Smooth muscle cell (in vitro differentiated cells): ENCODE measurements at regions not wholly inside any gene's neighbourhood (a gene's known extent, or its start where the extent isn't known, plus 50 kb on each side); places are given as distances from the start of the nearest gene placed in this dataset.

Experiments
- DNase-seq: peaks from one replicate; lab custom pipeline; 2025; ENCODE audit not compliant: unreplicated experiment; lab: John Stamatoyannopoulos, UW
- H2AFZ ChIP-seq: fragments of 200-600 bp; sonication (generic); 2 replicates; pipeline ENCODE4 v1.6.0; 2016; ENCODE audit warnings: antibody characterized with exemption, low read depth, mild to moderate bottlenecking
- H3F3A ChIP-seq: fragments of 200-600 bp; sonication (generic); 2 replicates; pipeline ENCODE4 v1.6.0; 2017; ENCODE audit warnings: antibody characterized with exemption, low read depth
- H3K27ac ChIP-seq: fragments of 200-600 bp; sonication (generic); 2 replicates; pipeline ENCODE4 v1.5.1; 2016; ENCODE audit warnings: low read depth, mild to moderate bottlenecking
- H3K27me3 ChIP-seq: fragments of 200-600 bp; sonication (generic); 2 replicates; pipeline ENCODE4 v1.6.1; 2016; ENCODE audit warnings: low read depth, mild to moderate bottlenecking
- H3K36me3 ChIP-seq: fragments of 200-600 bp; sonication (generic); 2 replicates; pipeline ENCODE4 v1.5.1; 2016; ENCODE audit warnings: low read depth
- H3K4me1 ChIP-seq: fragments of 200-600 bp; sonication (generic); 2 replicates; pipeline ENCODE4 v1.5.1; 2016; ENCODE audit warnings: low read depth
- H3K4me2 ChIP-seq: fragments of 200-600 bp; sonication (generic); 2 replicates; pipeline ENCODE4 v1.6.0; 2016; ENCODE audit warnings: mild to moderate bottlenecking
- H3K4me3 ChIP-seq: fragments of 200-600 bp; sonication (generic); 2 replicates; pipeline ENCODE4 v1.5.1; 2016; ENCODE audit warnings: mild to moderate bottlenecking
- H3K79me2 ChIP-seq: fragments of 200-600 bp; sonication (generic); 2 replicates; pipeline ENCODE4 v1.6.0; 2016; ENCODE audit warnings: low read depth, mild to moderate bottlenecking
- H3K9ac ChIP-seq: fragments of 200-600 bp; sonication (generic); 2 replicates; pipeline ENCODE4 v1.6.0; 2016; ENCODE audit warnings: low read depth
- H3K9me3 ChIP-seq: fragments of 200-600 bp; sonication (generic); replicated peaks from 2 replicates; pipeline ENCODE4 v1.5.1; 2016; ENCODE audit warnings: low read depth
- H4K20me1 ChIP-seq: fragments of 200-600 bp; sonication (generic); 2 replicates; pipeline ENCODE4 v1.6.0; 2016; ENCODE audit warnings: low read depth
- WGBS: methylation state at CpG from one replicate; pipeline ENCODE4 v1.1.7; 2016; ENCODE audit warnings: low lambda C conversion rate; 5-methylcytosine and 5-hydroxymethylcytosine counted together
- TF ChIP-seq, protein P1 (sequence below): fragments of 200-600 bp; sonication (generic); IDR thresholded peaks from 2 replicates; pipeline ENCODE4 v1.5.1; 2017; ENCODE audit warnings: borderline replicate concordance, mild to moderate bottlenecking, antibody characterized with exemption; ENCODE audit not compliant: insufficient read depth, poor library complexity, severe bottlenecking

DNA sequence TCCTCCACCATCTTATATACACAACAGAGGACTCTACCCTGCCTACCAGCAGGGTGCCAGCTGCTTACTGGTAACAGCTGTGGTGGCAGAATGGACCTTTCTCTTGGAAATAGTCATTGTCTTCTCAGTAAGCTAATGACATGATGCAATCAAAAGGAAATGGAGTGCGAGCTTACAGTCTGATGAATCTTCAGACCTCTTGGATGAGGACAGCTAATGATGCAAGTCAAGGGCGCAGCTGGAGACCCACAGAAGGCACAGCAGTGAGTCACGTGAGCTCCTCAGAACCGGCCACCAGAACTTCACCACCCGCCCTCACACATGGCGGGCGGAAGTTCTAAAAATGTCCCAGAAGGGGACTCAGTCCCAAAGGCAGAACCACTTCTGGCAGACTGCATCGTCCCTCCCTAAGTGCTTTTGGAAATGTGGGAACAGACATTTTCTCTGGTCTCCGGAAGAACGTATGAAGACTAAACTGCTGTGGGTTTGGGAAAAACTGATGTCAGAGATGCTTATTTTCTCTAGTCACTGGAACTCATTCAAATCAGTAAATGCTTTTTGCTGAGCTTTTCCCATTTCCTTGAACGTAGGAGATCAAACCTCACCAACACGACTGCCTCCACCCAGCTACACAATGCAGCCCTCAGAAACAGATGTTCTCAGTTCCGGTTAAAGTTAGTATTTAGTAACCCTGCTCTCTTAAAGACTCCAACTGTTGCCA, 96.4 kb downstream of the FAS start:
- Histone ChIP-seq H3K27me3 (no peaks in the 10 kb centered on the region), H3K9ac (no peak overlapping the region), H3K36me3 (no peaks in the 10 kb centered on the region), H3K4me3 (no peak overlapping the region), H3K4me2 (no peak overlapping the region), H3K79me2 (no peaks in the 10 kb centered on the region), H3F3A (no peaks in the 10 kb centered on the region), H4K20me1 (no peaks in the 10 kb centered on the region), H3K4me1 (peaks cover 3% of the 10 kb centered on the region), H3K9me3 (no peaks in the 10 kb centered on the region), H3K27ac (no peak overlapping the region), H2AFZ (no peak overlapping the region)
- DNase-seq: no peak
- 74% methylated on average over 13 of the region's 13 CpGs for WGBS
- TF ChIP-seq, protein P1, sequence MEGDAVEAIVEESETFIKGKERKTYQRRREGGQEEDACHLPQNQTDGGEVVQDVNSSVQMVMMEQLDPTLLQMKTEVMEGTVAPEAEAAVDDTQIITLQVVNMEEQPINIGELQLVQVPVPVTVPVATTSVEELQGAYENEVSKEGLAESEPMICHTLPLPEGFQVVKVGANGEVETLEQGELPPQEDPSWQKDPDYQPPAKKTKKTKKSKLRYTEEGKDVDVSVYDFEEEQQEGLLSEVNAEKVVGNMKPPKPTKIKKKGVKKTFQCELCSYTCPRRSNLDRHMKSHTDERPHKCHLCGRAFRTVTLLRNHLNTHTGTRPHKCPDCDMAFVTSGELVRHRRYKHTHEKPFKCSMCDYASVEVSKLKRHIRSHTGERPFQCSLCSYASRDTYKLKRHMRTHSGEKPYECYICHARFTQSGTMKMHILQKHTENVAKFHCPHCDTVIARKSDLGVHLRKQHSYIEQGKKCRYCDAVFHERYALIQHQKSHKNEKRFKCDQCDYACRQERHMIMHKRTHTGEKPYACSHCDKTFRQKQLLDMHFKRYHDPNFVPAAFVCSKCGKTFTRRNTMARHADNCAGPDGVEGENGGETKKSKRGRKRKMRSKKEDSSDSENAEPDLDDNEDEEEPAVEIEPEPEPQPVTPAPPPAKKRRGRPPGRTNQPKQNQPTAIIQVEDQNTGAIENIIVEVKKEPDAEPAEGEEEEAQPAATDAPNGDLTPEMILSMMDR: no peak

DNA sequence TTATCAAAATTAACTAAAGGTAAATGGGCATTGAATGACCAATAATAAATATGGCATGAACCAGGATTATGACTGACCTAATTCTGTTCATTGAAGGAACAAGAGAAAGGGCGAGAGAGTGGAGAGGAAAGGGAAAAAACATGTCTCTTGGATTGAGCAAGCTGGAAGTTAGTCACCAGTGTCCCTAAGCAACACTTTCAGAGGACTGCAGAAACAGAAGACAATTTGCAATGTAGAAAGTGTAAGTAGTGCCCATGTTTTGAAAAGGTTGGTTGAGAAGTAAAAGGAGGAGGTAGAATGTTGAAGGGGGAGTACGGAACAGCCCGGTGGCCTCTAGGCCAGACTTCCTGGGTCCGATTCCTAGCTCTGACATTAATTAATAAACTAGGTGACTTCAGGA, 94.6 kb downstream of the FAS start:
- TF ChIP-seq, protein P1: no peak
- Histone ChIP-seq H2AFZ (peak overlapping the region; percentile 5), H3F3A (no peaks in the 10 kb centered on the region), H3K79me2 (no peaks in the 10 kb centered on the region), H3K27me3 (no peaks in the 10 kb centered on the region), H3K9ac (no peak overlapping the region), H3K36me3 (no peaks in the 10 kb centered on the region), H4K20me1 (no peaks in the 10 kb centered on the region), H3K9me3 (no peaks in the 10 kb centered on the region), H3K27ac (no peak overlapping the region), H3K4me1 (peaks cover 3% of the 10 kb centered on the region), H3K4me2 (no peak overlapping the region), H3K4me3 (no peak overlapping the region)
- DNase-seq: no peak
- whole genome bisulfite sequencing: 94% methylated on average over 4 of the region's 4 CpGs

DNA sequence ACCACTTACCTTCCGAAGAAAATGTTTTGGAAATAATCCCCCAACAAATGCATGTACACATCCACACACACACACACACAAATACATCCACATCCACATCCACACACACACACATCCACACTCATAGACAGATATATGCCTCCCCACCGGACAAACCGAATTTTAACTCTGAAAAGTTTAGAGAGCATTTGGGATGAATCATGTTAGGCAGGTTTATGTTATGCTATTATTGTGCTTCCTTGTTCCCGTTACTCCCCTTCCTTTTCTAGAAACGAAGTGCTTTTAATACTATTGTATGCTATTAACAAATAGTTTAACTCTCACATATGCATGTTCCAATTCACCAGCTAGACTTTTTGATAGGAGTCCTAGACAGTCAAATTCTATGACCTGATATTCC, 91.5 kb downstream of the FAS start:
- Histone ChIP-seq H3K4me3 (no peak overlapping the region), H3K27ac (no peak overlapping the region), H3K79me2 (no peaks in the 10 kb centered on the region), H3K9ac (no peak overlapping the region), H3K4me1 (peaks cover 3% of the 10 kb centered on the region), H3K36me3 (no peaks in the 10 kb centered on the region), H4K20me1 (no peaks in the 10 kb centered on the region), H2AFZ (no peak overlapping the region), H3K9me3 (no peaks in the 10 kb centered on the region), H3K27me3 (no peaks in the 10 kb centered on the region), H3K4me2 (no peak overlapping the region), H3F3A (no peaks in the 10 kb centered on the region)
- TF ChIP-seq, protein P1: no peak
- no peak for DNase-seq
- WGBS: 91% methylated on average over 5 of the region's 5 CpGs

DNA sequence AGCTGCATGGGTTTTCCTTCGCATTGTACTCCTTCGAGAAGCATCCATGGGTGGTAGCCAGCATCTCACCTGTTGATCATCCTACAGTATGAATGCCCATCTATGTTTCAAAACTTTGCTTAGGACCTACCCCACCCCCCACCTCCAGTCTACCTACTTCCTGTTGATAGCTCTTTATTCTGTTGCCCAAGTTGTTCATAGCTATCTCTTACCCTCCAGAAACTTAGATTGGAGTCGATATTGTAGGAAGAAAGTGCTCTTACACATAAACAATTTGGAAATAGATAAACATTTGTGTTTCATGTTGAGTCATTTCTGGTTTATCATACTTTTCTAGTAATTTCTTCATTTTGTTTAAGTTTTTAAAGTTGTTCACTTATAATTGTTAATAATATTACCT, 90.1 kb downstream of the FAS start:
- Histone ChIP-seq H3K9me3 (no peaks in the 10 kb centered on the region), H4K20me1 (no peaks in the 10 kb centered on the region), H3F3A (no peaks in the 10 kb centered on the region), H3K4me1 (no peaks in the 10 kb centered on the region), H3K4me2 (no peak overlapping the region), H3K27me3 (no peaks in the 10 kb centered on the region), H3K4me3 (no peak overlapping the region), H3K36me3 (no peaks in the 10 kb centered on the region), H3K27ac (no peak overlapping the region), H2AFZ (no peak overlapping the region), H3K79me2 (no peaks in the 10 kb centered on the region), H3K9ac (no peak overlapping the region)
- TF ChIP-seq, protein P1: no peak
- no peak for DNase-seq
- 64% methylated on average over 3 of the region's 3 CpGs for WGBS
